ENCODE measurements at regions not wholly inside any gene's neighbourhood (a gene's known extent, or its start where the extent isn't known, plus 50 kb on each side); places are given as distances from the start of the nearest gene placed in this dataset.

GRCh38 chr12:98178126-98178525 lies 337.3 kb upstream of the TMPO start:
- no peak for DNase-seq (ENCODE audit: low spot score)
- no peak for TF ChIP-seq CTCF (IDR thresholded peaks at IDR 0.05; ENCODE audit: extremely low read depth, missing control alignments)

- no peak for DNase-seq (ENCODE audit: low spot score)
- no peak for TF ChIP-seq CTCF (IDR thresholded peaks at IDR 0.05; ENCODE audit: extremely low read depth, missing control alignments)
Observed at GRCh38 chr12:98179151-98179550, 336.2 kb upstream of the TMPO start.

- no peak for DNase-seq (ENCODE audit: low spot score)
- TF ChIP-seq CTCF (IDR thresholded peaks at IDR 0.05; ENCODE audit: extremely low read depth, missing control alignments): no peak
Observed at GRCh38 chr12:98180603-98181002, 334.8 kb upstream of the TMPO start.

- DNase-seq (ENCODE audit: low spot score): no peak
- no peak for TF ChIP-seq CTCF (IDR thresholded peaks at IDR 0.05; ENCODE audit: extremely low read depth, missing control alignments)
Observed at GRCh38 chr12:98182821-98183220, 332.6 kb upstream of the TMPO start.

GRCh38 chr12:98185606-98186005 lies 329.8 kb upstream of the TMPO start:
- no peak for TF ChIP-seq CTCF (IDR thresholded peaks at IDR 0.05; ENCODE audit: extremely low read depth, missing control alignments)
- no peak for DNase-seq (ENCODE audit: low spot score)

- no peak for TF ChIP-seq CTCF (IDR thresholded peaks at IDR 0.05; ENCODE audit: extremely low read depth, missing control alignments)
Observed at GRCh38 chr12:98188650-98189077, 326.7 kb upstream of the TMPO start.

GRCh38 chr12:98194591-98194990 lies 320.8 kb upstream of the TMPO start:
- no peak for DNase-seq (ENCODE audit: low spot score)
- no peak for TF ChIP-seq CTCF (IDR thresholded peaks at IDR 0.05; ENCODE audit: extremely low read depth, missing control alignments)

More at GRCh38 chr12:98188650-98189077, 326.7 kb upstream of the TMPO start:
- no peak for DNase-seq (ENCODE audit: low spot score)
